MM.1S (cell line): ENCODE measurements at regions not wholly inside any gene's neighbourhood (a gene's known extent, or its start where the extent isn't known, plus 50 kb on each side); places are given as distances from the start of the nearest gene placed in this dataset.

ENCODE experiments used
- DNase-seq: peaks from one replicate; pipeline ENCODE4 v3.0.0-alpha.2; 2015
- H2AFZ ChIP-seq: fragments of 300-600 bp; sonication (generic); 2 replicates; pipeline ENCODE4 v1.6.0; 2016; ENCODE audit warnings: antibody characterized with exemption, low read length
- H3F3A ChIP-seq: fragments of 300-600 bp; sonication (generic); 2 replicates; pipeline ENCODE4 v1.6.1; 2016; ENCODE audit warnings: mild to moderate bottlenecking, antibody characterized with exemption, low read length, moderate library complexity, mixed read lengths; ENCODE audit not compliant: insufficient read depth
- H3K27ac ChIP-seq: fragments of 300-600 bp; sonication (generic); 2 replicates; pipeline ENCODE4 v1.5.1; 2016; ENCODE audit warnings: mild to moderate bottlenecking, low read length
- H3K27me3 ChIP-seq: fragments of 300-600 bp; sonication (generic); replicated peaks from 2 replicates; pipeline ENCODE4 v1.6.0; 2016; ENCODE audit warnings: low read length; ENCODE audit not compliant: insufficient read depth
- H3K36me3 ChIP-seq: fragments of 300-600 bp; sonication (generic); replicated peaks from 2 replicates; pipeline ENCODE4 v1.6.1; 2016; ENCODE audit warnings: mild to moderate bottlenecking, low read length, mixed read lengths; ENCODE audit not compliant: insufficient read depth
- H3K4me1 ChIP-seq: fragments of 300-600 bp; sonication (generic); 2 replicates; pipeline ENCODE4 v1.6.1; 2016; ENCODE audit warnings: low read length, mixed read lengths
- H3K4me2 ChIP-seq: fragments of 300-600 bp; sonication (generic); 2 replicates; pipeline ENCODE4 v1.6.0; 2016; ENCODE audit warnings: low read depth, low read length
- H3K4me3 ChIP-seq: fragments of 300-600 bp; sonication (generic); 2 replicates; pipeline ENCODE4 v1.5.1; 2016; ENCODE audit warnings: low read length, mixed read lengths
- H3K79me2 ChIP-seq: fragments of 300-600 bp; sonication (generic); 2 replicates; pipeline ENCODE4 v1.6.1; 2016; ENCODE audit warnings: mixed run types, low read length, mixed read lengths
- H3K9ac ChIP-seq: fragments of 300-600 bp; sonication (generic); 2 replicates; pipeline ENCODE4 v1.6.1; 2016; ENCODE audit warnings: low read length, mixed read lengths
- H3K9me2 ChIP-seq: fragments of 300-600 bp; sonication (generic); replicated peaks from 2 replicates; pipeline ENCODE4 v1.6.1; 2016; ENCODE audit warnings: mild to moderate bottlenecking, low read length, mixed read lengths; ENCODE audit not compliant: insufficient read depth
- H3K9me3 ChIP-seq: fragments of 300-600 bp; sonication (generic); replicated peaks from 2 replicates; pipeline ENCODE4 v1.6.1; 2016; ENCODE audit warnings: mild to moderate bottlenecking, low read length, mixed read lengths; ENCODE audit not compliant: insufficient read depth
- H4K20me1 ChIP-seq: fragments of 300-600 bp; sonication (generic); 2 replicates; pipeline ENCODE4 v1.6.1; 2016; ENCODE audit warnings: mild to moderate bottlenecking, low read length, moderate library complexity, mixed read lengths; ENCODE audit not compliant: insufficient read depth
- EZH2 ChIP-seq: fragments of 300-600 bp; sonication (generic); optimal IDR thresholded peaks from 2 replicates; pipeline ENCODE3; 2017; ENCODE audit warnings: low read depth, mild to moderate bottlenecking, antibody characterized with exemption, low read length, mixed read lengths
- EZH2phosphoT487 ChIP-seq: fragments of 300-600 bp; sonication (generic); IDR thresholded peaks from 2 replicates; pipeline ENCODE4 v1.6.1; 2018; ENCODE audit warnings: antibody characterized with exemption, low read length
- TF ChIP-seq, protein P1 (sequence below): fragments of 300-600 bp; sonication (generic); IDR thresholded peaks from 2 replicates; pipeline ENCODE4 v1.5.1; 2016; ENCODE audit warnings: antibody characterized with exemption, low read length, mixed read lengths

- DNase-seq = no peak
- H3K4me1 ChIP-seq = no peaks in the 10 kb centered on the region
- H3K9me2 ChIP-seq = no peaks in the 10 kb centered on the region
- no peaks in the 10 kb centered on the region for H3K79me2 ChIP-seq
- TF ChIP-seq EZH2phosphoT487 = no peak
- no peak for TF ChIP-seq EZH2
- TF ChIP-seq, protein P1, sequence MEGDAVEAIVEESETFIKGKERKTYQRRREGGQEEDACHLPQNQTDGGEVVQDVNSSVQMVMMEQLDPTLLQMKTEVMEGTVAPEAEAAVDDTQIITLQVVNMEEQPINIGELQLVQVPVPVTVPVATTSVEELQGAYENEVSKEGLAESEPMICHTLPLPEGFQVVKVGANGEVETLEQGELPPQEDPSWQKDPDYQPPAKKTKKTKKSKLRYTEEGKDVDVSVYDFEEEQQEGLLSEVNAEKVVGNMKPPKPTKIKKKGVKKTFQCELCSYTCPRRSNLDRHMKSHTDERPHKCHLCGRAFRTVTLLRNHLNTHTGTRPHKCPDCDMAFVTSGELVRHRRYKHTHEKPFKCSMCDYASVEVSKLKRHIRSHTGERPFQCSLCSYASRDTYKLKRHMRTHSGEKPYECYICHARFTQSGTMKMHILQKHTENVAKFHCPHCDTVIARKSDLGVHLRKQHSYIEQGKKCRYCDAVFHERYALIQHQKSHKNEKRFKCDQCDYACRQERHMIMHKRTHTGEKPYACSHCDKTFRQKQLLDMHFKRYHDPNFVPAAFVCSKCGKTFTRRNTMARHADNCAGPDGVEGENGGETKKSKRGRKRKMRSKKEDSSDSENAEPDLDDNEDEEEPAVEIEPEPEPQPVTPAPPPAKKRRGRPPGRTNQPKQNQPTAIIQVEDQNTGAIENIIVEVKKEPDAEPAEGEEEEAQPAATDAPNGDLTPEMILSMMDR = no peak
- H3K4me2 ChIP-seq = no peak overlapping the region
- no peaks in the 10 kb centered on the region for H3K9me3 ChIP-seq
- no peaks in the 10 kb centered on the region for H3F3A ChIP-seq
- H3K4me3 ChIP-seq = no peak overlapping the region
- no peak overlapping the region for H3K27ac ChIP-seq
- no peaks in the 10 kb centered on the region for H3K27me3 ChIP-seq
- no peaks in the 10 kb centered on the region for H3K36me3 ChIP-seq
- H3K9ac ChIP-seq = no peak overlapping the region
- no peaks in the 10 kb centered on the region for H4K20me1 ChIP-seq
- no peak overlapping the region for H2AFZ ChIP-seq
Measured at GRCh38 chr11:37597776-37598175, 999.7 kb upstream of the RAG2 start.

DNA sequence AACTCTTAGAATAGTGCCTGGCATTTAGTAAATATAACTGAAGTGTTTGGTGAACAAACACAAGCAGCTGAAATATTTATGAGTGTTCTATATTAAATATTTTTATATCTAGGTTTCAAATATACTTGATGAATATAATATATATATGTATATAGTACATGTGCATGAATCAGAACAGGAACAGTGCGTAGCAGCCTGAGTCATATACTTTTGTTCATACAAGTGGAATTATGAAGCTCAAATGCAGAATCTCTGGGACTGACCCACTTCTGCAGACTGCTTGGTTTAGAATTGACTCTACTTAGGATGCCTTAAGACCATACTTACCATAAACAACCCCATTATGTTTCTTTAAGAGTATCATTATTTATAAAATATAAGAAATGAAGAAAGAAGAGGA lies 997.8 kb upstream of the RAG2 start:
- no peaks in the 10 kb centered on the region for H4K20me1 ChIP-seq
- H3K27me3 ChIP-seq = no peaks in the 10 kb centered on the region
- no peak overlapping the region for H3K9ac ChIP-seq
- H3K36me3 ChIP-seq = no peaks in the 10 kb centered on the region
- no peak overlapping the region for H3K4me3 ChIP-seq
- TF ChIP-seq, protein P1 = no peak
- TF ChIP-seq EZH2phosphoT487 (no peak), EZH2 (no peak)
- no peaks in the 10 kb centered on the region for H3F3A ChIP-seq
- no peak overlapping the region for H2AFZ ChIP-seq
- DNase-seq = no peak
- no peaks in the 10 kb centered on the region for H3K9me3 ChIP-seq
- H3K79me2 ChIP-seq = no peaks in the 10 kb centered on the region
- H3K9me2 ChIP-seq = no peaks in the 10 kb centered on the region
- no peaks in the 10 kb centered on the region for H3K4me1 ChIP-seq
- no peak overlapping the region for H3K4me2 ChIP-seq
- no peak overlapping the region for H3K27ac ChIP-seq

- Histone ChIP-seq H3K36me3 (no peaks in the 10 kb centered on the region), H3K9ac (no peak overlapping the region), H3K79me2 (no peaks in the 10 kb centered on the region), H3K4me1 (no peaks in the 10 kb centered on the region), H4K20me1 (no peaks in the 10 kb centered on the region), H2AFZ (no peak overlapping the region), H3K9me2 (no peaks in the 10 kb centered on the region), H3K4me2 (no peak overlapping the region), H3F3A (no peaks in the 10 kb centered on the region), H3K27ac (no peak overlapping the region), H3K9me3 (no peaks in the 10 kb centered on the region), H3K27me3 (no peaks in the 10 kb centered on the region), H3K4me3 (no peak overlapping the region)
- TF ChIP-seq, protein P1 = no peak
- TF ChIP-seq EZH2phosphoT487 (no peak), EZH2 (no peak)
- no peak for DNase-seq
Measured at GRCh38 chr11:37574361-37574760, 976.3 kb upstream of the RAG2 start.
